GM12878 (cell line): ENCODE measurements at regions not wholly inside any gene's neighbourhood (a gene's known extent, or its start where the extent isn't known, plus 50 kb on each side); places are given as distances from the start of the nearest gene placed in this dataset.

ENCODE experiments used
- BHLHE40 ChIP-seq, 2 experiments: fragments of 450-650 bp in 1 of 2; IDR thresholded peaks; 2 replicates each; pipeline ENCODE4 v1.6.1; 2011 to 2017; ENCODE audit warnings: low read depth in 2 of 2, borderline replicate concordance in 1 of 2, improper control_type of control experiment in 1 of 2, low read length in 1 of 2, mild to moderate bottlenecking in 1 of 2
- CTCF ChIP-seq, 3 experiments: IDR thresholded peaks in 2 of 3; conservative IDR thresholded peaks in 1 of 3; 2 replicates each; pipeline ENCODE4 v1.5.1; 2011; ENCODE audit warnings: low read depth in 3 of 3, low read length in 3 of 3, mild to moderate bottlenecking in 3 of 3, control low read depth in 2 of 3, moderate library complexity in 2 of 3, inconsistent platforms in 1 of 3, mixed read lengths in 1 of 3; ENCODE audit not compliant: control insufficient read depth in 2 of 3, insufficient read depth in 1 of 3; ENCODE audit errors: extremely low read depth in 1 of 3
- EP300 ChIP-seq, 2 experiments: fragments of 150-350 bp in 1 of 2; IDR thresholded peaks; 2 replicates each; pipeline ENCODE4 v1.6.1; 2011 to 2012; ENCODE audit warnings: low read depth in 2 of 2, low read length in 2 of 2, borderline replicate concordance in 1 of 2, improper control_type of control experiment in 1 of 2, inconsistent platforms in 1 of 2; ENCODE audit not compliant: control insufficient read depth in 1 of 2
- EZH2 ChIP-seq: IDR thresholded peaks from 2 replicates; pipeline ENCODE4 v1.6.1; 2012; ENCODE audit warnings: low read depth, mild to moderate bottlenecking, control low read depth, inconsistent platforms, low read length, borderline replicate concordance; ENCODE audit not compliant: control insufficient read depth
- USF1 ChIP-seq: IDR thresholded peaks from 2 replicates; pipeline ENCODE4 v1.6.1; 2011; ENCODE audit warnings: borderline replicate concordance, low read depth, mild to moderate bottlenecking, moderate library complexity, mixed read lengths, low read length; ENCODE audit not compliant: insufficient read depth; ENCODE audit errors: extremely low read length
- YBX1 ChIP-seq: fragments of 450-650 bp; IDR thresholded peaks from 2 replicates; pipeline ENCODE4 v1.6.1; 2016; ENCODE audit warnings: antibody characterized with exemption

- TF ChIP-seq BHLHE40 (IDR thresholded peaks at IDR 0.05; ENCODE audit: borderline replicate concordance in 1 of 2, low read depth in 2 of 2, low read length in 1 of 2) (no peak), EZH2 (no peak), CTCF (IDR thresholded peaks at IDR 0.05 in 2 of 3, conservative IDR thresholded peaks at IDR 0.05 in 1 of 3; ENCODE audit: control insufficient read depth in 2 of 3, extremely low read depth in 1 of 3, insufficient read depth in 1 of 3, low read depth in 3 of 3, low read length in 3 of 3) (no peak), YBX1 (no peak), USF1 (no peak), EP300 (IDR thresholded peaks at IDR 0.05; ENCODE audit: borderline replicate concordance in 1 of 2, control insufficient read depth in 1 of 2, low read depth in 2 of 2, low read length in 2 of 2) (no peak)
Measured at GRCh38 chr2:205887637-205888036, 198.3 kb downstream of the INO80D start.
